Neuronal stem cell (in vitro differentiated cells): ENCODE measurements at regions not wholly inside any gene's neighbourhood (a gene's known extent, or its start where the extent isn't known, plus 50 kb on each side); places are given as distances from the start of the nearest gene placed in this dataset.

Source experiments
- DNase-seq: peaks from one replicate; pipeline ENCODE4 v3.0.0-alpha.2; 2013; ENCODE audit warnings: low spot score
- H2AFZ ChIP-seq: one replicate; pipeline ENCODE4 v1.6.1; 2013; ENCODE audit warnings: mild to moderate bottlenecking, low read length, inconsistent platforms
- H2AK5ac ChIP-seq: 2 replicates; pipeline ENCODE4 v1.6.1; 2013; ENCODE audit warnings: low read depth, mild to moderate bottlenecking, inconsistent platforms, low read length, moderate library complexity, mixed read lengths
- H2BK120ac ChIP-seq: 2 replicates; pipeline ENCODE4 v1.6.1; 2013; ENCODE audit warnings: low read depth, mild to moderate bottlenecking, inconsistent platforms, low read length, moderate library complexity, mixed read lengths
- H2BK12ac ChIP-seq: one replicate; pipeline ENCODE4 v1.6.1; 2013; ENCODE audit warnings: low read length, inconsistent platforms
- H2BK15ac ChIP-seq: 2 replicates; pipeline ENCODE4 v1.6.1; 2013; ENCODE audit warnings: mild to moderate bottlenecking, low read length, inconsistent platforms, mixed read lengths
- H2BK5ac ChIP-seq: one replicate; pipeline ENCODE4 v1.6.1; 2013; ENCODE audit warnings: inconsistent platforms, mild to moderate bottlenecking, low read length, moderate library complexity
- H3K14ac ChIP-seq: one replicate; pipeline ENCODE4 v1.6.1; 2013; ENCODE audit warnings: low read length, inconsistent platforms
- H3K18ac ChIP-seq: 2 replicates; pipeline ENCODE4 v1.6.1; 2013; ENCODE audit warnings: low read length, inconsistent platforms
- H3K23ac ChIP-seq: 2 replicates; pipeline ENCODE4 v1.6.1; 2013; ENCODE audit warnings: low read depth, mild to moderate bottlenecking, mixed read lengths, low read length, inconsistent platforms; ENCODE audit not compliant: poor library complexity
- H3K27ac ChIP-seq: replicated peaks from 3 replicates; pipeline ENCODE4 v1.5.1; 2013; ENCODE audit warnings: low read length, inconsistent platforms
- H3K27me3 ChIP-seq, 3 experiments: 2 replicates each; pipeline ENCODE4 v1.6.1; 2013; ENCODE audit warnings: low read length in 3 of 3, mild to moderate bottlenecking in 2 of 3, inconsistent platforms in 1 of 3, low read depth in 1 of 3, mixed read lengths in 1 of 3, moderate library complexity in 1 of 3; ENCODE audit not compliant: control insufficient read depth in 3 of 3, insufficient read depth in 3 of 3
- H3K36me3 ChIP-seq, 2 donors: replicated peaks in 1 of 2; 2 replicates each; pipeline ENCODE4 v1.6.1; 2013; ENCODE audit warnings: low read length in 2 of 2; ENCODE audit not compliant: control insufficient read depth in 2 of 2, insufficient read depth in 2 of 2
- H3K4ac ChIP-seq: 2 replicates; pipeline ENCODE4 v1.6.1; 2013; ENCODE audit warnings: inconsistent platforms, mild to moderate bottlenecking, low read length, moderate library complexity
- H3K4me1 ChIP-seq, 2 donors: 1 replicate in 1 of 2; 2 replicates in 1 of 2; pipeline ENCODE4 v1.6.1; 2013; ENCODE audit warnings: low read length in 2 of 2, low read depth in 1 of 2; ENCODE audit not compliant: control insufficient read depth in 2 of 2, insufficient read depth in 1 of 2
- H3K4me2 ChIP-seq: one replicate; pipeline ENCODE4 v1.6.1; 2013; ENCODE audit warnings: mild to moderate bottlenecking, low read length, inconsistent platforms; ENCODE audit not compliant: insufficient read depth, poor library complexity, severe bottlenecking
- H3K4me3 ChIP-seq, 2 donors: 2 replicates each; pipeline ENCODE4 v1.5.1; 2013; ENCODE audit warnings: low read length in 2 of 2, mild to moderate bottlenecking in 2 of 2, inconsistent platforms in 1 of 2, moderate library complexity in 1 of 2
- H3K79me1 ChIP-seq: one replicate; pipeline ENCODE4 v1.6.1; 2013; ENCODE audit warnings: low read depth, mild to moderate bottlenecking, inconsistent platforms, low read length, moderate library complexity
- H3K9ac ChIP-seq: one replicate; pipeline ENCODE4 v1.6.1; 2013; ENCODE audit warnings: mild to moderate bottlenecking, low read depth, low read length, inconsistent platforms; ENCODE audit not compliant: poor library complexity
- H3K9me3 ChIP-seq, 2 donors: replicated peaks in 1 of 2; 2 replicates each; pipeline versions ENCODE3 to v1.6.1; 2013; ENCODE audit warnings: low read length in 2 of 2, mild to moderate bottlenecking in 2 of 2, inconsistent platforms in 1 of 2, low read depth in 1 of 2, mixed read lengths in 1 of 2, moderate library complexity in 1 of 2; ENCODE audit not compliant: control insufficient read depth in 2 of 2, insufficient read depth in 1 of 2
- H4K8ac ChIP-seq: one replicate; pipeline ENCODE4 v1.6.1; 2013; ENCODE audit warnings: low read depth, mild to moderate bottlenecking, inconsistent platforms, low read length, moderate library complexity
- H4K91ac ChIP-seq: one replicate; pipeline ENCODE4 v1.6.1; 2013; ENCODE audit warnings: low read length, low read depth, mild to moderate bottlenecking, inconsistent platforms; ENCODE audit not compliant: poor library complexity
- WGBS, 2 donors: extraction: QIAGEN DNeasy Blood & Tissue Kit; methylation state at CpG; one replicate each; pipeline ENCODE4 v1.1.7; 2013; ENCODE audit warnings: missing lambda C conversion rate in 2 of 2, mixed read lengths in 1 of 2; ENCODE audit not compliant: insufficient read length in 2 of 2, insufficient replicate concordance in 1 of 2; ENCODE audit errors: extremely low coverage in 2 of 2; 5-methylcytosine and 5-hydroxymethylcytosine counted together

GRCh38 chr3:135853981-135854380, 111.5 kb upstream of the PPP2R3A start:
- Histone ChIP-seq H3K27ac (no peak overlapping the region), H3K27me3 (no peaks in the 10 kb centered on the region), H3K4me2 (no peak overlapping the region), H2BK15ac (no peak overlapping the region), H2BK5ac (no peak overlapping the region), H2AFZ (no peak overlapping the region), H3K36me3 (no peaks in the 10 kb centered on the region), H3K14ac (no peak overlapping the region), H3K4ac (no peak overlapping the region), H3K9ac (no peak overlapping the region), H4K8ac (no peak overlapping the region), H3K18ac (no peak overlapping the region), H3K4me1 (no peaks in the 10 kb centered on the region), H3K79me1 (no peaks in the 10 kb centered on the region), H2AK5ac (no peak overlapping the region), H2BK120ac (no peak overlapping the region), H3K23ac (no peak overlapping the region), H3K4me3 (no peak overlapping the region), H3K9me3 (no peaks in the 10 kb centered on the region), H2BK12ac (no peak overlapping the region), H4K91ac (no peak overlapping the region)
- WGBS, 2 donors = no CpG with 5 or more reads among the region's 2 CpGs
- no peak for DNase-seq

GRCh38 chr3:135860761-135861160, 104.8 kb upstream of the PPP2R3A start:
- Histone ChIP-seq H3K27me3 (no peaks in the 10 kb centered on the region), H3K36me3 (no peaks in the 10 kb centered on the region), H3K4me1 (no peaks in the 10 kb centered on the region), H3K9ac (no peak overlapping the region), H2BK120ac (no peak overlapping the region), H2AK5ac (no peak overlapping the region), H2BK15ac (no peak overlapping the region), H2AFZ (no peak overlapping the region), H3K4ac (no peak overlapping the region), H3K27ac (no peak overlapping the region), H2BK12ac (no peak overlapping the region), H3K18ac (no peak overlapping the region), H3K4me2 (no peak overlapping the region), H4K91ac (no peak overlapping the region), H3K23ac (no peak overlapping the region), H3K79me1 (no peaks in the 10 kb centered on the region), H2BK5ac (no peak overlapping the region), H4K8ac (no peak overlapping the region), H3K4me3 (no peak overlapping the region), H3K14ac (no peak overlapping the region), H3K9me3 (no peaks in the 10 kb centered on the region)
- no CpG with 5 or more reads among the region's 2 CpGs for WGBS, 2 donors
- no peak for DNase-seq

- no peak overlapping the region for H3K18ac ChIP-seq
- no peak overlapping the region for H2AK5ac ChIP-seq
- no peak overlapping the region for H4K91ac ChIP-seq
- H3K36me3 ChIP-seq = no peaks in the 10 kb centered on the region
- no peak for DNase-seq
- no peaks in the 10 kb centered on the region for H3K27me3 ChIP-seq
- no peaks in the 10 kb centered on the region for H3K9me3 ChIP-seq
- H3K4me3 ChIP-seq = no peak overlapping the region
- WGBS, 2 donors = no CpG with 5 or more reads among the region's 1 CpG
- no peak overlapping the region for H3K14ac ChIP-seq
- H2BK120ac ChIP-seq = no peak overlapping the region
- H3K27ac ChIP-seq = no peak overlapping the region
- no peak overlapping the region for H3K23ac ChIP-seq
- no peaks in the 10 kb centered on the region for H3K4me1 ChIP-seq
- H2BK12ac ChIP-seq = no peak overlapping the region
- H3K4ac ChIP-seq = no peak overlapping the region
- H2AFZ ChIP-seq = no peak overlapping the region
- no peak overlapping the region for H4K8ac ChIP-seq
- H3K4me2 ChIP-seq = no peak overlapping the region
- no peak overlapping the region for H2BK15ac ChIP-seq
- no peak overlapping the region for H3K9ac ChIP-seq
- H2BK5ac ChIP-seq = no peak overlapping the region
- no peaks in the 10 kb centered on the region for H3K79me1 ChIP-seq
Observed at GRCh38 chr3:135862361-135862760, 103.2 kb upstream of the PPP2R3A start.

- H3K79me1 ChIP-seq = no peaks in the 10 kb centered on the region
- no peak overlapping the region for H3K4me2 ChIP-seq
- no peaks in the 10 kb centered on the region for H3K27me3 ChIP-seq
- H2BK15ac ChIP-seq = no peak overlapping the region
- WGBS, 2 donors = no CpG with 5 or more reads among the region's 1 CpG
- H3K23ac ChIP-seq = no peak overlapping the region
- no peak overlapping the region for H4K91ac ChIP-seq
- H4K8ac ChIP-seq = no peak overlapping the region
- no peak overlapping the region for H3K14ac ChIP-seq
- no peak overlapping the region for H3K27ac ChIP-seq
- no peak overlapping the region for H2AFZ ChIP-seq
- H3K36me3 ChIP-seq = no peaks in the 10 kb centered on the region
- H3K9me3 ChIP-seq = no peaks in the 10 kb centered on the region
- no peak overlapping the region for H3K4ac ChIP-seq
- H3K18ac ChIP-seq = no peak overlapping the region
- H2AK5ac ChIP-seq = no peak overlapping the region
- H3K9ac ChIP-seq = no peak overlapping the region
- no peak for DNase-seq
- H2BK5ac ChIP-seq = no peak overlapping the region
- no peak overlapping the region for H3K4me3 ChIP-seq
- H3K4me1 ChIP-seq = no peaks in the 10 kb centered on the region
- H2BK12ac ChIP-seq = no peak overlapping the region
- H2BK120ac ChIP-seq = no peak overlapping the region
Observed at GRCh38 chr3:135864060-135864459, 101.5 kb upstream of the PPP2R3A start.
